ENCODE measurements at regions not wholly inside any gene's neighbourhood (a gene's known extent, or its start where the extent isn't known, plus 50 kb on each side); places are given as distances from the start of the nearest gene placed in this dataset.

DNA sequence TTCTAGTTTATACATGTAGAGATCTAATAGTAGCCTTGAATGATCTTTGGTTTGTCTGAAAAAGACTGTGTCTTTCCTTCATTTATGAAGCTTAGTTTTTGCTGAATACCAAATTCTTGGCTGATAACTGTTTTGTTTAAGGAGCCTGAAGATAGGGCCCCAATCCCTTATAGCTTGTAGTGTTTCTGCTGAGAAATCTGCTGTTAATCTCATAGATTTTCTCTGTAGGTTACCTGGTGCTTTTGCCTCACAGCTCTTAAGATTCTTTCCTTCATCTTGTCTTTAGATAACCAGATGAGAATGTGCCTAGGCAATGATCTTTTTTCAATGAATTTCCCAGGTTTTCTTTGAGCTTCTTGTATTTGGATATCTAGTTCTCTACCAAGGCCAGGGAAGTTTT, 562.1 kb downstream of the XIRP2 start:
- TF ChIP-seq CTCF (IDR thresholded peaks at IDR 0.05) (no peak), SIN3A (IDR thresholded peaks at IDR 0.05; ENCODE audit: borderline replicate concordance, insufficient read depth, low read depth, low read length) (no peak), TCF7L2 (IDR thresholded peaks at IDR 0.05; ENCODE audit: low read depth, low read length) (no peak)
